Right lobe of liver (tissue), 6 donors: ENCODE measurements at regions not wholly inside any gene's neighbourhood (a gene's known extent, or its start where the extent isn't known, plus 50 kb on each side); places are given as distances from the start of the nearest gene placed in this dataset.
A peak's percentile ranks its signal among the peaks of the same experiment; 100 is the strongest.

ENCODE experiments used
- ATAC-seq, 4 donors: fragments of 200-7000 bp; cut with Tn5 transposase; one replicate each; pipeline ENCODE4 v1.9.1; 2020; ENCODE audit warnings: mild to moderate bottlenecking in 4 of 4, moderate library complexity in 4 of 4
- DNase-seq, 3 donors: peaks; one replicate each; pipeline ENCODE4 v3.0.0-alpha.2; 2020
- H3K27ac ChIP-seq, 3 donors: fragments of 200-600 bp; one replicate each; pipeline ENCODE4 v1.8.0; 2022
- H3K27me3 ChIP-seq, 2 donors: fragments of 200-600 bp; one replicate each; pipeline ENCODE4 v1.8.0; 2022
- H3K36me3 ChIP-seq, 4 donors: fragments of 200-600 bp; sonication (generic) in 1 of 4; one replicate each; pipeline versions ENCODE4 v1.5.1 to v1.8.0; 2017 to 2022; ENCODE audit warnings: control low read depth in 1 of 4
- H3K4me1 ChIP-seq, 4 donors: fragments of 200-600 bp; sonication (generic) in 1 of 4; one replicate each; pipeline versions ENCODE4 v1.5.1 to v1.8.0; 2017 to 2022; ENCODE audit warnings: control low read depth in 1 of 4
- H3K4me3 ChIP-seq, 3 donors: fragments of 200-600 bp; one replicate each; pipeline ENCODE4 v1.8.0; 2022
- H3K9me3 ChIP-seq, 4 donors: fragments of 200-600 bp; sonication (generic) in 1 of 4; one replicate each; pipeline versions ENCODE4 v1.5.1 to v1.8.0; 2017 to 2022; ENCODE audit warnings: control low read depth in 1 of 4
- CTCF ChIP-seq, 4 donors: fragments of 200-600 bp in 3 of 4; fragments of 450-650 bp in 1 of 4; IDR thresholded peaks; one replicate each; pipeline versions ENCODE4 v1.5.1 to v1.8.0; 2016 to 2022; ENCODE audit warnings: antibody characterized with exemption in 4 of 4, mild to moderate bottlenecking in 2 of 4
- POLR2A ChIP-seq: fragments of 450-650 bp; IDR thresholded peaks from one replicate; pipeline ENCODE4 v1.6.1; 2017; ENCODE audit warnings: antibody characterized with exemption, mild to moderate bottlenecking
- WGBS: methylation state at CpG from one replicate; pipeline ENCODE4 v1.1.6; 2018; ENCODE audit warnings: low coverage, low lambda C conversion rate; ENCODE audit not compliant: insufficient coverage; ENCODE audit errors: missing lambda C conversion rate; 5-methylcytosine and 5-hydroxymethylcytosine counted together
- intact Hi-C, 2 donors: fragments of 100-400 bp; cut with DNase I; formaldehyde crosslinking; loops; one replicate each; pipeline versions ENCODE4 v1.11.2 to v1.14.1; 2022
- donor health status: DM: no; HTN: yes; CAD: no.
- donor health status: DM: no; HTN: no; CAD: no.
- donor health status: DM: no; HTN: no; CAD: no.
- donor health status: DM: no; HTN: yes; CAD: no.
- donor health status: DM: no; HTN: yes; CAD: no.

- intact Hi-C loops = no loop called here
- H3K36me3 ChIP-seq = no peaks in the 10 kb centered on the region
- no peaks in the 10 kb centered on the region for H3K4me1 ChIP-seq
- no peak overlapping the region for H3K27ac ChIP-seq
- no peak for ATAC-seq
- H3K4me3 ChIP-seq = no peak overlapping the region
- no peak for DNase-seq
- H3K27me3 ChIP-seq = peaks cover 0 to 3% of the 10 kb centered on the region in 2 donors
- TF ChIP-seq POLR2A (no peak), CTCF (IDR thresholded peaks at IDR 0.05) (peak in 3 of 4 donors; percentile 13 to 18 (median 16))
- no peaks in the 10 kb centered on the region for H3K9me3 ChIP-seq
- WGBS = 5% methylated on average over 1 of the region's 1 CpG
These were observed 288.1 kb downstream of the SH3BGRL start for GRCh38 chrX:81489987-81490386.

GRCh38 chrX:81527881-81528440 is 326.1 kb downstream of the SH3BGRL start:
- no peaks in the 10 kb centered on the region for H3K4me1 ChIP-seq
- intact Hi-C loops = no loop called here
- peaks cover 0 to 4% of the 10 kb centered on the region in 2 donors for H3K27me3 ChIP-seq
- WGBS = 51% methylated on average over 2 of the region's 2 CpGs
- H3K27ac ChIP-seq = no peak overlapping the region
- no peak for TF ChIP-seq POLR2A
- TF ChIP-seq CTCF (IDR thresholded peaks at IDR 0.05) = no peak
- no peak for DNase-seq
- H3K36me3 ChIP-seq = no peaks in the 10 kb centered on the region
- H3K9me3 ChIP-seq = no peaks in the 10 kb centered on the region
- ATAC-seq = no peak
- no peak overlapping the region for H3K4me3 ChIP-seq

GRCh38 chrX:81537723-81538122 is 335.8 kb downstream of the SH3BGRL start:
- no peaks in the 10 kb centered on the region for H3K9me3 ChIP-seq
- no peaks in the 10 kb centered on the region for H3K36me3 ChIP-seq
- DNase-seq (no peak), ATAC-seq (no peak)
- peaks cover 0 to 9% of the 10 kb centered on the region in 2 donors for H3K27me3 ChIP-seq
- no peak for TF ChIP-seq CTCF (IDR thresholded peaks at IDR 0.05)
- no peak for TF ChIP-seq POLR2A
- intact Hi-C loops = no loop called here
- WGBS = no CpG with 5 or more reads among the region's 3 CpGs
- H3K4me3 ChIP-seq = no peak overlapping the region
- no peaks in the 10 kb centered on the region for H3K4me1 ChIP-seq
- H3K27ac ChIP-seq = no peak overlapping the region

GRCh38 chrX:81542255-81542654 is 340.4 kb downstream of the SH3BGRL start:
- ATAC-seq (no peak), DNase-seq (no peak)
- H3K27ac ChIP-seq = no peak overlapping the region
- intact Hi-C loops = no loop called here
- 61% methylated on average over 2 of the region's 2 CpGs for WGBS
- TF ChIP-seq POLR2A = no peak
- no peak for TF ChIP-seq CTCF (IDR thresholded peaks at IDR 0.05)
- H3K9me3 ChIP-seq = no peaks in the 10 kb centered on the region
- H3K4me3 ChIP-seq = no peak overlapping the region
- no peaks in the 10 kb centered on the region for H3K36me3 ChIP-seq
- no peaks in the 10 kb centered on the region for H3K4me1 ChIP-seq
- H3K27me3 ChIP-seq = peaks cover 0 to 9% of the 10 kb centered on the region in 2 donors

- Histone ChIP-seq H3K4me3 (no peak overlapping the region), H3K27ac (no peak overlapping the region), H3K27me3 (no peaks in the 10 kb centered on the region), H3K4me1 (no peaks in the 10 kb centered on the region), H3K9me3 (peaks cover 0 to 3% (median 0%) of the 10 kb centered on the region in 4 donors), H3K36me3 (no peaks in the 10 kb centered on the region)
- no peak for DNase-seq
- intact Hi-C loops = no loop called here
- WGBS = 85% methylated on average over 3 of the region's 4 CpGs
- no peak for TF ChIP-seq POLR2A
- no peak for TF ChIP-seq CTCF (IDR thresholded peaks at IDR 0.05)
- no peak for ATAC-seq
These were observed 355.0 kb downstream of the SH3BGRL start for GRCh38 chrX:81556880-81557279.
